WTC11 (cell line): ENCODE measurements at regions not wholly inside any gene's neighbourhood (a gene's known extent, or its start where the extent isn't known, plus 50 kb on each side); places are given as distances from the start of the nearest gene placed in this dataset.

Experiments
- ATAC-seq: fragments of 200-7000 bp; cut with Tn5 transposase; 2 replicates; pipeline ENCODE4 v1.10.0; 2021; ENCODE audit warnings: mild to moderate bottlenecking, moderate library complexity
- CTCF ChIA-PET: fragments of 300-600 bp; sonication (Branson Sonifier 250); formaldehyde crosslinking; loops from one replicate; lab custom pipeline; 2021; ENCODE audit warnings: antibody characterized with exemption; lab: Charles Lee
- POLR2A ChIA-PET: fragments of 350-600 bp; sonication (Branson Sonifier 250); formaldehyde crosslinking; loops from one replicate; lab custom pipeline; 2021; ENCODE audit warnings: antibody characterized with exemption; lab: Charles Lee
- DNase-seq: peaks from one replicate; pipeline ENCODE4 v3.0.0; 2021; ENCODE audit warnings: low spot score
- H3K27ac Mint-ChIP-seq: 2 replicates; pipeline ENCODE4 v1.8.0; 2021; ENCODE audit warnings: mixed read lengths
- H3K27me3 Mint-ChIP-seq: 2 replicates; pipeline ENCODE4 v1.8.0; 2021; ENCODE audit warnings: low read depth, mild to moderate bottlenecking, moderate library complexity, mixed read lengths
- H3K36me3 Mint-ChIP-seq: 2 replicates; pipeline ENCODE4 v1.8.0; 2021; ENCODE audit warnings: mixed read lengths
- H3K4me1 Mint-ChIP-seq: 2 replicates; pipeline ENCODE4 v1.8.0; 2022; ENCODE audit warnings: mixed read lengths
- H3K4me3 Mint-ChIP-seq: 2 replicates; pipeline ENCODE4 v1.8.0; 2021; ENCODE audit warnings: mild to moderate bottlenecking, moderate library complexity, mixed read lengths
- H3K9me3 Mint-ChIP-seq: 2 replicates; pipeline ENCODE4 v1.8.0; 2021; ENCODE audit warnings: mixed read lengths
- CDX4 ChIP-seq: fragments of 250-450 bp; sonication (Bioruptor Pico); IDR thresholded peaks from 2 replicates; pipeline ENCODE4 v1.9.0; 2021; ENCODE audit warnings: moderate library complexity, mild to moderate bottlenecking, inconsistent platforms, borderline replicate concordance
- FOXP4 ChIP-seq: sonication (generic); formaldehyde crosslinking; IDR thresholded peaks from 2 replicates; pipeline ENCODE4 v1.8.0; 2022; ENCODE audit warnings: mild to moderate bottlenecking, missing genetic modification reagents
- IRF1 ChIP-seq: sonication (generic); formaldehyde crosslinking; IDR thresholded peaks from 2 replicates; pipeline ENCODE4 v1.8.0; 2023; ENCODE audit warnings: missing genetic modification reagents
- KAT7 ChIP-seq: sonication (generic); formaldehyde crosslinking; IDR thresholded peaks from 2 replicates; pipeline ENCODE4 v1.8.1; 2023; ENCODE audit warnings: missing genetic modification reagents, mild to moderate bottlenecking, borderline replicate concordance
- MAX ChIP-seq: sonication (generic); formaldehyde crosslinking; IDR thresholded peaks from 2 replicates; pipeline ENCODE4 v1.8.0; 2022; ENCODE audit warnings: mild to moderate bottlenecking, missing genetic modification reagents
- NR1H2 ChIP-seq: sonication (generic); formaldehyde crosslinking; IDR thresholded peaks from 2 replicates; pipeline ENCODE4 v1.9.0; 2021; ENCODE audit warnings: mild to moderate bottlenecking, moderate library complexity, missing genetic modification reagents
- NR2C2 ChIP-seq: sonication (generic); formaldehyde crosslinking; IDR thresholded peaks from 2 replicates; pipeline ENCODE4 v1.8.0; 2022; ENCODE audit warnings: mild to moderate bottlenecking, missing genetic modification reagents
- PRRX2 ChIP-seq: fragments of 250-450 bp; sonication (Bioruptor Pico); IDR thresholded peaks from 2 replicates; pipeline ENCODE4 v1.8.0; 2021; ENCODE audit warnings: mild to moderate bottlenecking
- USF1 ChIP-seq: sonication (generic); formaldehyde crosslinking; IDR thresholded peaks from 2 replicates; pipeline ENCODE4 v1.8.0; 2022; ENCODE audit warnings: mild to moderate bottlenecking, missing genetic modification reagents
- ZMAT4 ChIP-seq: fragments of 250-450 bp; sonication (Bioruptor Pico); IDR thresholded peaks from 2 replicates; pipeline ENCODE4 v1.9.0; 2021; ENCODE audit warnings: mild to moderate bottlenecking
- ZNF138 ChIP-seq: sonication (generic); formaldehyde crosslinking; conservative IDR thresholded peaks from 2 replicates; pipeline ENCODE4 v1.8.1; 2022; ENCODE audit warnings: mild to moderate bottlenecking, moderate library complexity, missing genetic modification reagents
- ZNF281 ChIP-seq: sonication (generic); formaldehyde crosslinking; IDR thresholded peaks from 2 replicates; pipeline ENCODE4 v1.8.0; 2023; ENCODE audit warnings: mild to moderate bottlenecking, missing genetic modification reagents
- ZNF532 ChIP-seq: fragments of 250-450 bp; sonication (Bioruptor Pico); IDR thresholded peaks from 2 replicates; pipeline ENCODE4 v1.9.0; 2021; ENCODE audit warnings: mild to moderate bottlenecking, borderline replicate concordance

GRCh38 chr12:48285751-48286650, 64.7 kb downstream of the ZNF641 start (continued):
- TF ChIP-seq MAX (no peak), FOXP4 (CRISPR knock-in tag) (no peak), NR1H2 (no peak), IRF1 (CRISPR knock-in tag) (no peak), PRRX2 (CRISPR knock-in tag) (no peak), CDX4 (CRISPR knock-in tag) (no peak)

GRCh38 chr12:48281811-48282210, 68.9 kb downstream of the ZNF641 start:
- Mint-ChIP-seq H3K27ac (no peak overlapping the region), H3K9me3 (peaks cover under 1% of the 10 kb centered on the region; the same call in 1 of the 2 replicates), H3K4me3 (no peak overlapping the region), H3K4me1 (peaks cover 16% of the 10 kb centered on the region), H3K36me3 (no peaks in the 10 kb centered on the region), H3K27me3 (peaks cover 90% of the 10 kb centered on the region)
- ChIA-PET POLR2A (no interaction called here), CTCF (no interaction called here)
- DNase-seq (no peak), ATAC-seq (no peak)
- TF ChIP-seq ZMAT4 (CRISPR knock-in tag) (no peak), ZNF138 (CRISPR knock-in tag) (no peak), NR2C2 (CRISPR knock-in tag) (no peak), ZNF281 (CRISPR knock-in tag) (no peak), USF1 (CRISPR knock-in tag) (no peak), ZNF532 (CRISPR knock-in tag) (no peak), KAT7 (CRISPR knock-in tag) (no peak)
